ENCODE measurements at regions not wholly inside any gene's neighbourhood (a gene's known extent, or its start where the extent isn't known, plus 50 kb on each side); places are given as distances from the start of the nearest gene placed in this dataset.

- Histone ChIP-seq H3K27me3 (ENCODE audit: insufficient read depth) (no peaks in the 10 kb centered on the region), H2AFZ (no peak overlapping the region), H4K20me1 (replicated peaks; ENCODE audit: insufficient read depth) (no peaks in the 10 kb centered on the region), H3K9me2 (ENCODE audit: insufficient read depth) (no peaks in the 10 kb centered on the region), H3K4me3 (no peak overlapping the region), H3F3A (replicated peaks; ENCODE audit: low read depth) (no peaks in the 10 kb centered on the region), H3K36me3 (ENCODE audit: insufficient read depth) (no peaks in the 10 kb centered on the region; the same call in 1 of the 2 replicates), H3K27ac (ENCODE audit: low read depth) (no peak overlapping the region), H3K4me2 (no peak overlapping the region), H3K79me2 (replicated peaks; ENCODE audit: insufficient read depth) (no peaks in the 10 kb centered on the region), H3K4me1 (ENCODE audit: insufficient read depth) (no peaks in the 10 kb centered on the region)
- Mint-ChIP-seq H3K4me3 (no peak overlapping the region), H3K27ac (no peak overlapping the region), H3K36me3 (ENCODE audit: low read depth) (no peaks in the 10 kb centered on the region), H3K9me3 (peaks cover 11% of the 10 kb centered on the region; the same call in 1 of the 3 replicates), H3K4me1 (0 out of 3 replicates have a peak, but pooled peaks cover 3% of the 10 kb centered on the region), H3K27me3 (ENCODE audit: insufficient read depth, low read depth, poor library complexity) (peaks cover 5% of the 10 kb centered on the region)
- ATAC-seq (no peak), DNase-seq (ENCODE audit: low spot score) (no peak)
- TF ChIP-seq POLR2AphosphoS5 (IDR thresholded peaks at IDR 0.05; ENCODE audit: low read depth) (no peak), EZH2 (IDR thresholded peaks at IDR 0.05; ENCODE audit: low read depth, unreplicated experiment) (no peak), ZNF331 (CRISPR knock-in tag; IDR thresholded peaks at IDR 0.05; ENCODE audit: low read depth) (no peak), CREB1 (CRISPR knock-in tag; IDR thresholded peaks at IDR 0.05; ENCODE audit: low read depth) (no peak)
These were observed 472.7 kb downstream of the NPHP4 start for GRCh38 chr1:5519366-5520135.

- H3K9me2 ChIP-seq (ENCODE audit: insufficient read depth): no peaks in the 10 kb centered on the region
- H2AFZ ChIP-seq: no peak overlapping the region
- no peak overlapping the region for H3K4me3 ChIP-seq
- H3K79me2 ChIP-seq (replicated peaks; ENCODE audit: insufficient read depth): no peaks in the 10 kb centered on the region
- Mint-ChIP-seq H3K36me3 (ENCODE audit: low read depth) (no peaks in the 10 kb centered on the region), H3K27ac (no peak overlapping the region), H3K4me3 (no peak overlapping the region), H3K27me3 (ENCODE audit: insufficient read depth, low read depth, poor library complexity) (peaks cover 5% of the 10 kb centered on the region), H3K9me3 (peaks cover 9% of the 10 kb centered on the region; the same call in 1 of the 3 replicates), H3K4me1 (0 out of 3 replicates have a peak, but pooled peaks cover 3% of the 10 kb centered on the region)
- H3K4me1 ChIP-seq (ENCODE audit: insufficient read depth): no peaks in the 10 kb centered on the region
- H3K27ac ChIP-seq (ENCODE audit: low read depth): no peak overlapping the region
- H3F3A ChIP-seq (replicated peaks; ENCODE audit: low read depth): no peaks in the 10 kb centered on the region
- no peaks in the 10 kb centered on the region for H3K27me3 ChIP-seq (ENCODE audit: insufficient read depth)
- H3K4me2 ChIP-seq: no peak overlapping the region
- ATAC-seq (no peak), DNase-seq (ENCODE audit: low spot score) (no peak)
- H3K36me3 ChIP-seq (ENCODE audit: insufficient read depth): no peaks in the 10 kb centered on the region; the same call in 1 of the 2 replicates
- no peaks in the 10 kb centered on the region for H4K20me1 ChIP-seq (replicated peaks; ENCODE audit: insufficient read depth)
- TF ChIP-seq CREB1 (CRISPR knock-in tag; IDR thresholded peaks at IDR 0.05; ENCODE audit: low read depth) (no peak), ZNF114 (CRISPR knock-in tag; IDR thresholded peaks at IDR 0.05) (no peak), ZNF462 (CRISPR knock-in tag; IDR thresholded peaks at IDR 0.05) (no peak), POLR2AphosphoS5 (IDR thresholded peaks at IDR 0.05; ENCODE audit: low read depth) (no peak), REST (IDR thresholded peaks at IDR 0.05; ENCODE audit: unreplicated experiment) (no peak), EZH2phosphoT487 (IDR thresholded peaks at IDR 0.05; ENCODE audit: unreplicated experiment) (no peak), STAT1 (IDR thresholded peaks at IDR 0.05; ENCODE audit: unreplicated experiment) (no peak)
These were observed 475.5 kb downstream of the NPHP4 start for GRCh38 chr1:5516756-5517155.
